GM18951 (cell line): ENCODE measurements at regions not wholly inside any gene's neighbourhood (a gene's known extent, or its start where the extent isn't known, plus 50 kb on each side); places are given as distances from the start of the nearest gene placed in this dataset.
A peak's percentile ranks its signal among the peaks of the same experiment; 100 is the strongest.

ENCODE experiments used
- POLR2A ChIP-seq: IDR thresholded peaks from 4 replicates; pipeline ENCODE4 v1.6.1; 2011; ENCODE audit warnings: mild to moderate bottlenecking; ENCODE audit not compliant: insufficient read length, insufficient read depth; ENCODE audit errors: extremely low read depth
- in situ Hi-C: fragments of 300-500 bp; cut with MboI; formaldehyde crosslinking; loops from one replicate; pipeline ENCODE4 v1.12.0; 2022; ENCODE audit warnings: low sequenced_read_pairs, mixed read lengths, inconsistent platforms; ENCODE audit not compliant: unreplicated experiment

DNA sequence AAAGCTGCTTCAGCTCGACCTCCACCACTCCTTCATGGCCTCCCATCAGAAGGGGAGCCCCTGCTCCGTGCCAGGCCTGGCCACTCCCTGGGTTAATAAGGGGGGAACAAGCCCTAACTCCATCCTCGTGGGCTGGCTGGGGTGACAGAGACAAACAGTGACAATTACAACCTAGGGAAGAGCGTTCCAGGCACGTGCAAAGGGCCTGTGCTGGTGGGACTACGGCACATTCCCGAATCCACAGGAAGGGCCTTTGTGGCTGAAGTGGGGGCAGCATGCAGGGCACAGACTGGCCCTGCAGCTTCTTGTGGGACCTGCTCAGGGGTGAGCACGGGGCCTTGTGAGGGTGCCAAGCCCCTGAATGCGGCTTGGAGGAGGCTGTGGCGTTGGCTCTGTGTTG is 157.4 kb downstream of the C9orf50 start:
- in situ Hi-C loops: no loop called here
- TF ChIP-seq POLR2A: no peak

DNA sequence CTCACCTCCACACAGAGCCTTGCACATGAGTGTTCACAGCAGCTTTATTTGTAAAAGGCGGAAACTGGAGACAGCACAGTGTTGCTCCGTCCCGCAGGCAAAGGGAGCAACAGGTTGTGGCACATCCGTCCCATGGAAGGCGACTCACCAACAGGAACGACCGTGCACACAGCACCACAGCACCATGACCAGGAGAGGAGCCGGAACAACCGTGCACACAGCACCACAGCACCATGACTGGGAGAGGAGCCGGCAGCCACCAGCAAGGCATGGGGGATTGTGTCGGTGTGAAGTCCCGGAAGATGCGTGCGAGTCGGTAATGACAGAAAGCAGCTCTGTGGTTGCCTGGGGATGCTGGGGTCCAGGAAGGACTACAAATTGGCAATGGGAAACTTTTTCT is 158.5 kb downstream of the C9orf50 start:
- in situ Hi-C loops: no loop called here
- no peak for TF ChIP-seq POLR2A

DNA sequence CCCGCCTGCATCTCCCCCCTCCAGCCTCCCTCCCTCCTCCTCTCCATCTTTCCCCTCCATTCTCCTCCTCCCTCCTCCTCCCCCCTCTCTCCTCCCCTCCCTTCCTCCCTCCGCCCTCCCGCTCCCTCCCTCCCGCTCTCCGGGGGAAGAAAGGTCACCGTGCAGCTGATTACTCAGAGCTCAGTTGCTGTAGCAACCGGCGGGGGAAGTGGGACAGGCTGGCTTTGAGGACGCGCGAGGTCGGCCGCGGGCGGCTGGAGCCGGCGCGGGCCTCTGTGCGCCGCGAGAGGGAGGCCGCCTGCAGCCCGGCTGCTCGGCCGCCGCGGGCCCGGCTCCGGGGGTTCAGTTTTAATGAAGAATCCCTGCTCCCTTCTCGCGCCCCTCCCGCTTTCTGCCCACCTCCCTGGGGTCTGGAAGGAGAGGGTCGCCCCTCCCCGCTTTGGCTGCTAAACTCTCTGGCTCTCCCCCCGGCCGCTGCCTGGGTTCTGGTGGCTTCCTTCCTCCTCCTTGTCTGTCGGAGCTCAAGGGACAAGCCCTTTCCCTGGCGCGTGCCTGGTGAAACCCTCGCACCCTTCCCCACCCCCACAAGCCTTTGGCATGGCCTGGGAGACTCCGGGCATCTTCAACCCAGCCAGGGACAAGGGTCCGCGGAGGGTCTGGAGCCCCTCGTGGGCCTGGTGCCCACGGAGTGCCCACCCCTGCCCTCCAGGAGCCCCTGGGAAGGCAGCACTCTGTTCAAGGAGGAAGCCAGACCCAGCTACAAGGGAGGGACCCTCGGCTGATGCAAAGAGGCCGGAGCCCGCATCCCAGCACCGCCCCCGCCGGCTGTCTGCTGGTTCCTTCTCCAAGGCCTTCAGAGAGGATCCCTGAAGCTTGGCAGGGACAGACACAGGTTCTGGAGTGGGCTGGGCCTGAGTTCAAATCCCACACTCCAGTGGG is 160.3 kb downstream of the C9orf50 start:
- in situ Hi-C loops: no loop called here
- TF ChIP-seq POLR2A: peak; percentile 76

DNA sequence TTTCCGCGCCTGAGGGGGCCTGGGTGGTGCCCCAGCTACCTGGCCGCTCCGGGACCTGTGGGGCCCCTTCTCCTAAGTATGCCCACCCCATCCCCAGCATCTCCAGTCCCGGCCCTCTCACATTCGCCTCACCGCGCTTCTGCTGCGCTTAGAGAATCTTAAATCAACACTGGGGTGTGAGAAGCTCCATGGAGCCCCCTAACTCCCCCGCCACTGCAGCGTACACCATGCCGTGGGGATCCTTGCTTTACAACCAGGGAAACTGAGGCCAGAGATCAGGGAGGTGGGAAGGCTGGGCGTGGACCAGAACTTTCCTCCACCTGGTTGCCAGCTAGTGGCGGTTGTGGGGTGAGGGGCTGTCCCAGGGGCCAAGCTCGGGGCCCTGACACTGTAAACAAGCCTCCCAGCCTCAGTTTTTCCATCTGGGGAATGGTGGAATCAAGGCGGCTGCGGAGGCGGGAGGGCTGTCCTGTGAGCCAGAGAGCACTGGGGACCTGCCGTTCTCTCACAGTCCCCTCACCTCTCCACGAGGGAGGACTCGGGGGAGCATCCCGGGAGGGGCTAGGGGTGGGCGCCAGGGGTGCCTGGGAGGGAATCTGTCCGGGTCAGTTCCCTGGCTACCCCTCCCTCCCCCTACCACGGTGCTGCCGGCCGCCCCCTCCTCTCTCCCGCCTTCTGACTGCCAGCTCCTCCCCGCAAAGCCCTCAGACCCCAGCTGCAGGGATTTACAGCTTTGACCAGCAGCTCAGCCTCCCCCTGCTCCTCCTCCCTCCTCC is 161.2 kb downstream of the C9orf50 start:
- in situ Hi-C loops: no loop called here
- TF ChIP-seq POLR2A: peak; percentile 0

DNA sequence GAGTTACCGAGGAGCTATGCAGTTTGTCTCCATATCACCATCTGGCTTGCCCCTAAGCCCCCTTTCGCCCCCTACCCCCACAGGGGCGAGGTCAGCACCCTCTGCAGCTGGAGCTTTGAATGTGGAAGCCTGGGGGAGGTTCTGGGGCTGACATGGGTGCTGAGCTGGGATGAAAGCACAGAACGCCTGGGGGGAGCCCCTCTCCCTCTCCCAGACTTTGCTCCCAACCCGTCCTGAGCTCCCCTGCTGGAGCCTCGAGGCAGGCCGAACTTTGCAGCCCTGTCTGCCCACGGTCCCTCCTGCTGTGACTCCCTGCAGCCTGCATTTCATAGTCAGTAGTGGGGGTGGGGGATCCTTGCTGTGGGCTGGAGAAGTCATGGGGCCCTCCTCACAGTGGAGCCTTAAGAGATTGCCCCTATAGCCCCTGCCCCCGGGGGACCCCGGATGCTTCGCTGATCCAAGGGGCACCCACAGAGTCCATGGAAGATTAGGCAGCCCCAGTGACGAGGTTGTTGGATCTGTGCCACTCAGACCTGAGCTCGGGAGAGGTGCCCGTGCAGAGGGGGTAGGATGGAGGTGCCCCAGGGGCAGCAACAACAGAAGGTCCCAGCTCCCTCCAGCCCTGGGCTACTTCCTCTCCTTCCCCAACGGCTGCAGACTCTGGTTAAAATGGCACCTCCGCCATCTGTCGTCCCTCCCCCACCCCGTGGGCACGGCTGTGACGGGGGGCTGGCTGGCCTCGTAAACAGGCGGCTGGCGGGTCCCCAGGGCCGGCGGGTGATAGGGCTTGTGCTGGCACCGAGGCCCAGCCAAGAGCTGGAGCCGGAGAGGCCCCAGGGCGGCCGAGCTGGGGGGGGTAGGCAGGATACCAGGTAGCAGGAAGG is 162.0 kb downstream of the C9orf50 start:
- in situ Hi-C loops: no loop called here
- TF ChIP-seq POLR2A: peak; percentile 11

DNA sequence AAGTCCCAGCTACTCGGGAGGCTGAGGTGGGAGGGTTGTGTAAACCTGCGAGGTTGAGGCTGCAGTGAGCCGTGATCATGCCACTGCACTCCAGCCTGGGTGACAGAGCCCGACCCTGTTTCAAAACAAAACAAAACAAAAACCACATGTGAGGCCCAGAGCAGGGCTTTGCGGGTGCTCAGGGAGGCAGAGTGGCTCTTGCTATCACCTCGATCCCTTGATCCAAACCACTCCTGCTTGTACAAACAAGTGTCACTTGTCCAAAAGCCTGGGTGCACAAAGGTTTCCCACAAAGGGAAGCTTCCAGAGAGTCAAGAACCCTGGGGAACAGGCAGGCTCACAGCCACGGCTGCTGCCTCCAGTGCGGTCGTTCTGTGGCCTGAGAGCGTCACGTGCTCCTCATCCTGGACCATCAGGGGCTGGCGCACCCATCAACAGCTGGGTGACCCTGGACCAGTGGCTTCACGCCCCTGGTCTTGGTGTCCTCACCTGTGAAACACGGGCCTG is 162.7 kb downstream of the C9orf50 start:
- peak; percentile 13 for TF ChIP-seq POLR2A
- in situ Hi-C loops: no loop called here

DNA sequence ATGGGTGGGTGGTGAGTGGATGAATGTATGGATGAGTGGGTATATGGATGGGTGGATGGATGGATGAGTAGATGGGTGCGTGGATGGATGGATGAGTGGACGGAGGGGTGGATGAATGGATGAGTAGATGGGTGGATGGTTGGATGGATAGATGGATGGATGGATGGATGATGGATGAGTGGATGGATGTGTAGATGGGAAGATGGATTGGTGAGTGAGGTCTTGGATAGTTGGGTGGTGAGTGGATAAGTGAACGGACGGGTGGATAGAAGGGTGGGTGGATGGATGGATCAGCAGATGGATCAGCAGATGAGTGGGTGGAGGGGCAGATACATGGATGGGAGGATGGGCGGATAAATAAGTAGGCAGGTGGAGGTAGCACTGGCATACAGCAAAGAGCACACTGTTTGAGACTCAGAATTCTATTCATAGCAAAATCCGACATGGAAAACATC is 163.5 kb downstream of the C9orf50 start:
- no peak for TF ChIP-seq POLR2A
- in situ Hi-C loops: no loop called here

DNA sequence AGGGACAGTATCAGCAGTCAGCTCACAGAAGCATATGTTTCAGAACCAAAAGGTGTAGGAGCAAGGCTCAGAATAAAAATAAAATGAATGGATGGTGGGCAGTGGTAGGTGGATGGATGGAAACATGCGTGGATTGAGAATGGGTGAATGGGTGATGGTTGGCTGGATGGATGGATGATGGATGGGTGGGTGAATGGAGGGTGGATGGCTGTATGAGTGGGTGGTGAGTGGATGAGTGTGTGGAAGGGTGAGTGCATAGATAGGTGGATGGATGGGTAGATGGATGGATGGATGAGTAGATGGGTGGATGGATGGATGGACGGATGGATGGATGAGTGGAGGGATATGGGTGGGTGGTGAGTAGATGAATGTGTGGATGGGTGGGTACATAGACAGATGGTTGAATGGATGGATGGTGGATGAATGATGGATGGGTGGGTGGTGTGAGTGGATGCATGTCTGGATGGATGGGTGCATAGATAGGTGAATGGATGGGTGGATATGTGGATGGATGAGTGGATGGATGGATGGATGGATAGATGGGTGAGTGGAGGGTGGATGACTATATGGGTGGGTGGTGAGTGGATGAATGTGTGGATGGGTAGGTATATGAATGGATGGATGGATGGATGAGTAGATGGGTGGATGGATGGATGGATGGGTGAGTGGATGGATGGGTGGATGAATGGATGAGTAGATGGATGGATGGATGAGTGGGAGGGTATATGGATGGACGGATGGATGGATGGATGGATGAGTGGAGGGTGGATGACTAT is 164.2 kb downstream of the C9orf50 start:
- in situ Hi-C loops: no loop called here
- TF ChIP-seq POLR2A: no peak

DNA sequence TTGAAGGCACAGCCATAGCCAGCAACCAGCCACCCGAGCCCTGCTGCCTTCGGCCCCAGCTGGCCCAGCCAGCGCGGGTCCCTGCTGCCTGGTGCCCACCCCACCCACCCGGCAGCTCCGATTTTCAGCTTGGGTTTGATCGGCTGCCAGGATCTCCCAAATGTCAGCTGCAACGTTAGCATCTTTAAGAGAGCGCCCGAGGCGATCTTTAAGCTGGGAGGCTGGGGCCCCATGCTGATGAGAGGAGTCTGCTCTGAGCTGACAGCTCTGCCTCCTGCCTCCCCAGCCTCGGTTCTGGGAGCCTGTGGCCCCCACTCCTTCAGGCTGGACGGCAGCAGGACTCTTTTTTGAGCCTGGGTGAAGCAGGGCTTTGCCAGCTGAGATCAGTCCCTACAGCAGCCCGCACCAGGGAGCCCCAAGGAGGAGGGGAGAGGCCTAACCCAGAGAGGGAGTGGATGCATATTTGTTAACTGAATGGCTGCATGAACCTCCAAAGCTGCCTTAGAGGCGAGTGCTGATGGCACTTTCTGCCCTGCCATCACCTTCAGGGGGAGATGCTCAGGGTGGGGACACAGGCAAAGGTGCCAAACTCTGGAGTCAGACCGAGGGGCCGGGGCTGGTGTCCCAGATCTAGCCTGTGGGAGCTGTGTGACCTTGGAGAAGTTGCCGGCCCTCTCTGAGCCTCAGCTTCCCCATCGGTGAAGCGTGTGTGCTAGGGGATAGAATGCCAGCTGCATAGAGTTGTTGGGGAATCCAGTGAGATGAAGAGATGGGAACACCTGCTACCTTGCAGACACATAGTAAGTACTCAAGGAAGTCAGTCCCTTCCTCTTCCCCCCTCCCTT is 165.5 kb downstream of the C9orf50 start:
- in situ Hi-C loops: no loop called here
- TF ChIP-seq POLR2A: no peak

DNA sequence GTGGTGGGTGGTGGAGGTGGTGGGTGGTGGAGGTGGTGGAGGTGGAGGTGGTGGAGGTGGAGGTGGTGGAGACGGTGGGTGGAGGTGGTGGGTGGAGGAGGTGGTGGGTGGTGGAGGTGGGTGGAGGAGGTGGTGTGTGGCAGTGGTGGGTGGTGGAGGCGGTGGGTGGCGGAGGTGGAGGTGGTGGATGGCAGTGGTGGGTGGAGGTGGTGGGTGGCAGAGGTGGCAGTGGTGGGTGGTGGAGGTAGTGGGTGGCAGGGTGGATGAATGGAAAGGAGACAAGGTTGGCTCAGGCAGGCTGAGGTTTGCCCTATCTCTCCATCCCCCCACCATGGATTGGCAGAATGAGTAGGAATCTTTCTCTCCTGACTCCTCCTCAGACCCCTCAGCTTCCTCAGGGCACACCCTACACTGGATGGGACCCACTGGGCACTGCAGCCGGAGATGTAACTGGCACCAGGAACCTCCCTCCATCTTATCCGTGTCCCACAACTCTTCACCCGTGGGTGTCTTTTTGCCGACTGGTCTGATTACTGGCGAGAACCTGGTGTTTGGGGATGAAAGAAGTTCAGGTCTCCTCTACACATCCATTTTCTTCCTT is 166.3 kb downstream of the C9orf50 start:
- TF ChIP-seq POLR2A: no peak
- in situ Hi-C loops: no loop called here

DNA sequence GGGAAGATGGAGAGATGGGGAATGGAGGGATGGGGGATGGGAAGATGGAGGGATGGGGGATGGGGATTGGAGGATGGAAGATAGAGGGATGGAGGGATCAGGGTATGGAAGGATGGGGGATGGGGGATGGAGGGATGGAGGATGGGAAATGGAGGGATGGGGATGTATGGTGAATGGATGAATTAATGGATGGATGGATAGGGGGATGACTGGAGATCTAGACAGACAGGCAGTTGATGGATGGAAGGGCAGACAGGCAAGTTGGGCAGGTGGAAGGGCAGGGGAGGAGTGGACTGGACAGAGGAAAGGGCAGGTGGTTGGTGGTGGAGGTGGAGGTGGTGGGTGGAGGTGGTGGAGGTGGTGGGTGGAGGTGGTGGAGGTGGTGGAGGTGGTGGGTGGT is 167.2 kb downstream of the C9orf50 start:
- TF ChIP-seq POLR2A: no peak
- in situ Hi-C loops: no loop called here

DNA sequence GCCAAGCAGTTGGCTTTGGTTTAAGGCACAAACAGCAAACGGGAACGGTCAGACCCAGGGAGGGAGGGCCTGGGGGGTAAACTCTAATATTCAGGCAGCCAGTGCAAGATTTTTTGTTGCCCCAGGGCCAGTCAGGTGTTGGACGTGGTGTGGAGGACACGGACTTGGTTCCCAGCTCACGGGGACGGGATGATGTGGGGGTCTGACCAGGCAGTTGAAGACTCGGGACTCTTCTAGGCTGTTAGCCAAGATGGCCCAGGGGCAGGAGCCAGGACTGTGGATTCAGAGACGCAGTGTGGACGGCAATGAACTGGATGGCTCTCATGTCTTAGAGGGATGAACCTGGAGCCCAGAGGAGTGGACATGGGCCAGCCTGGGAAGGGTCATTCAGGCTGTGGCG is 169.2 kb downstream of the C9orf50 start:
- TF ChIP-seq POLR2A: no peak
- in situ Hi-C loops: no loop called here
